HG02798 (cell line): ENCODE measurements at regions not wholly inside any gene's neighbourhood (a gene's known extent, or its start where the extent isn't known, plus 50 kb on each side); places are given as distances from the start of the nearest gene placed in this dataset.
"Not testable (repeated sequence)": the region's sequence is repeated elsewhere in the genome, so short reads cannot be mapped to it uniquely, and the experiment has no call there.

Source experiments
- ATAC-seq: cut with Tn5 transposase; IDR thresholded peaks from one replicate; pipeline ENCODE4 v1.9.1; 2021; ENCODE audit warnings: mild to moderate bottlenecking; ENCODE audit not compliant: unreplicated experiment, poor library complexity

DNA sequence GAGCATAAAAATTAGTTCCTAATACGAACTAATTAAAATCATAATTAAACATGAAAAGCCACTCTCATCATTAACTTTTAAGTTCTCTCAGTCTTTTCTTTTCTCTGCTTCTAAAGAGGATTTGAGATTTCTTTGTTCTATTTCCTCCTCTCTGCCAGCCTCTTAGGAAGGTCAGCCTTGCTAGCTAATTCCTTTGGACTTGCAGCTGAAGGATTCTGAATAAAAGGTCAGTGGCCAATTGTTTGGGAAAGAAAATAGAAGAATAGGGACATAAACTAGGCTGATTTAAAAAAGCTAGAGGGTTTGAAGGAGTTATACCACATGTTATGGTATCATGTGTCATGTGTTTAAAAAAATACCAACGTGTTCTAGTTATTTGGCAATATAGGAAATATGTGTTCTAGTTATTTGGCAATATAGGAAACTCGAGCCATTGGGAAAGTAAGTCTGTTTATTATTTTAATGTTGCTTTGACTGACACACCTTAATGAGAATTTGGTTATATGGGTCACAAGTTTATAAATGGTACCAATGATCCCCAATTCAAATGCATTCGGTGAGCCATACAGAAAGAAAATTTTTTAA lies 1668.7 kb upstream of the PCDH7 start:
- ATAC-seq: no peak

DNA sequence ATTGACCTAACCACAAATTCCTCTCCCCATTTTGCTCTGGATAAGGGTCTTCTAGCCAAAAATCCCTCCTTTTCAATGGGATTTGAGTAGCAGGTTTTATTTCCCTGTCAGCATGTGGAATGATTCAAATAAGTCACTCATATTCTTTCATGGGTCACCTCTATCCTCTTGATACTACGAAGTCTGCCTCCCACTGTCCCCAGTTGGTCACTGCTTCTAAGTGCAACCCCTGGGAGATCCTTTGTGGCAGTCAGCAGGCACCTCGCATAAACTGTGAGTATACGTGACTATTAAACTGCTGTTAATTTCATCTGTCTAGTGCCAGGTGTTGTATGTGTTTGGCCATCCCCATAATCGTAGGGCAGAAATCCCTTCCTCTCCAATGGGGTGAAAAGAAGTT lies 1667.9 kb upstream of the PCDH7 start:
- ATAC-seq: no peak

DNA sequence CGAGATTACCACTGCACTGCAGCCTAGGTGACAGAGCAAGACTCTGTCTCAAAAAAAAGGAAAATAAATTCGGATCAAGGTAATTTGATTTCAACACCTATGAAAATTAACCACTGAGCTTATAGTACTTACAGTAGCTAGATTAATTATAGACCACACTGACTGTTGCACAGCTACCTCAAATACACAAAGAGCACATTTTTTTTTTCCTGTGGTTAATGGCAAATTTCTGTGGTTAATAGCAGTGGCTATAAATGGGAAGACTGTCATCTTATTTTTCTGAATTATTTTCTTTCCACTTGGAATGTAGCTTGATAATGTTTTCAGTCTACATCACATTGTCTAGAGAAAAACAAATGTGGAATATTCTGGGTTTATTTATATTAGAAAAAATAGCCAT lies 1661.6 kb upstream of the PCDH7 start:
- no peak for ATAC-seq

DNA sequence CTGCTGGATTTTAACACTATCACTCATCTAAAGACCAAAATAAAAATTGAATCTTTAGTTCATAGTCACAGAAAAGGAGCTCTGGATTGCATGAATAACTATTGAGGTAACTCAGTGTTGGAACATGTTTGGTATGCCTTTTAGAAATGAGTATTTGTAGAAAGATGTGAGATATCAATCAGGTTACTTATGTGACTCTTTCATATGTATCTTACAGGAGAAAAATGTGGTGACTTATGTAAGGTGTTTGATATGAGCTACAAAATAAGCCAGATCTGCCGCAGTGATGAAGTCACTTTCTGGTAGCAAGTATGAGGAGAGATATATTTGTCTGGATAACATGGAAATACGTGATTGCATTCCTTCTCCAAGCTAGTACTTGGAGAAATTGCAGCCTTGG lies 1653.3 kb upstream of the PCDH7 start:
- ATAC-seq: no peak

DNA sequence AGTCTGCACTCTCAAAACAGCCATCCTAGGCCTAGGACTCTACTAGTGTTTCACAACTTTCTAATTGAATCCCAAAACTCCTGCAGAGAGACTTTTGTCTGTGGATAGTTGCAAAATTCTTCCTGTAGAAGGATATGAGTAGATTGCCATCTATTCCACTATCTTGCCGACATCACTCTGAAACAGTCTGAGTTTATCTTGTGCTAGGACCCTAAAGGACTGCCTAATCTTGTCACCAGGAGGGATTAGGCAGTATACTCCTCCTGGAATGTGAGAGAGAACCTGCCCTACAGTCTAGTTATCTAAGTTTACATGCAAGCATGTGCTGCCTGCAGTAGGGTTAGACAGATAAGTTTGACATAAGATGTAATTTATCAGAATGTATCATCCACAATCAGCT lies 1646.6 kb upstream of the PCDH7 start:
- no peak for ATAC-seq

DNA sequence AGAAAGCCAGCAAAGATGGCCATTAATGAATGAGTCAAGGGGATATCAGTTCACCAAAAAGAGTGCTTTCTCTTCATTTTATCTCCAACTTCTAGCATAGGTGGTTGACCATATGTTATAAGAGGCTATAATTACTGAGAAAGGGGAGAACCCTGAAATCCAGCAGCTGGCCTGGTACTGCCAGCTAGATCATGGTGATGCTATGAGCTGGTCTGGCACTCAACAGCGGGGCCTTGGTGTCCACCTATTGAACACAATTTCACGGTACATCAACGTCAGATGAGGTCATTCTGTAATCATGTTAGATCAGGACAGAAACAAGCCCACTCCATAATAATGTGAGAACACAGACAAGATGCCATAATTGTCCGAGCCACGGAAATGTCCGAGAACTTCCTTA lies 1644.8 kb upstream of the PCDH7 start:
- ATAC-seq: no peak

DNA sequence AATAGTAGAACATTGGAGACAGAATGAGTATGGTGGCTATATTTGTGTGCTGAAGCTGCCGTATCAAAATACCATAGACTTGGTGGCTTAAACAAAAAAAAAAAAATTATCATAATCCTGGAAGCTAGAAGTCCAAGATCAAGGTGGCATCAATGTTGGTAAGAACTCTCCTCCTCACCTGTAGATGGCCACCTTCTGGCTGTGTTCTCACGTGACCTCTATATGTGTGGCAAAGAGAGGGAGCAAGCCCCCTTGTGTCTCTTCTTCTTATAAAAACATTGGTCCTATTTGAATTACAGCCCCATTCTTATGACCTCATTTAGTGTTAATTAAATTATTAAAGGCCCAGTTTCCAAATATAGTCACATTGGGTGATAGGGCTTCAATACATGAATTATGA lies 1640.9 kb upstream of the PCDH7 start:
- no peak for ATAC-seq

DNA sequence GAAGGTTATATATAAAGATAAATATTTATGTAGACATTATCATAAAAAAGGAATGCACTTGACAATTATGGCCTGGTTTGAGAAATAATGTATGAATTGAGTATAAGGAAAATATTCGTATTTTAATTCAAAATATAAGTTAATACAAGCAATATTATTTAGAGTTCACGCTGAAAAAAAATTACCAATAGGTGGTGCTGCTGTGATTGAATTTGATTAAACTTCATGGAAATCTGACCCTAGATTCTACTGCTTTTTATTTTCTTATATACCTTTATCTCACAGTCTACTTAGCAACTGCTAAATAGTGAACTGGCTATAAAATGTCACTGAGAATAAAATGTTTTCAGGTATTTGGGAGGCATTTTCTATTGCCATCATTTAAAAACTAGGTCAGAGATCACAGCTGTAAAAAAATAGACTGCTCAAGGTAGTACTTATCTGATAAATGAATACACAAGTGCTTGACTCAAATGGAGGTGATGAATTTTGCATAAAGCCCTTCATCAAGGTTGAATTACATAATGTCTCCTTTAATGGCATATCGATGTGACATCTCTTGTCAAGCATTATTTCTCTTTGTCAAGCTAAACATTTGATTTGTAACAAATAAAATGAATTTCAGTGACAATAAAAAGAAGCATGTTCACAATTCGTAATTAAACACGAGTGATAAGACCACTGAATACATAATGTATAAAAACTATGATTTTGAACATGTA lies 1638.8 kb upstream of the PCDH7 start:
- ATAC-seq: no peak

DNA sequence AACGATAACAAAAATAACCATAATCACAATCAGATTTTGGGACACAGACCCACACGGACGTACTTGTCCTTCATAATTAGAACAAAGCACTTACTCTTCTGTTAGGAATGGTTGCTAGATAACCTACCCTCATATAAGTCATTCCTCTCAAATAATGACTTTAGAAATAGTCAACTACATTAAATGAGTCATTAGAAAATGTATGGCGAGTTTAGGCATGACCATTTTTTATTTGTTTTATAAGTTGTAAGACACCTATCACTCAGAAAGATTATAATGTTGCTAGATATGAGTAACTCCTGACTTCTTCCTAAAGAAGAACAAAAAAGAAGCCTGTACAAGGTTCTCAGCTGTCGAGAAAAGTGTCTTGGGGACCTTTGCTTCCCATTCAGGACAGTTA lies 1637.5 kb upstream of the PCDH7 start:
- ATAC-seq: no peak

DNA sequence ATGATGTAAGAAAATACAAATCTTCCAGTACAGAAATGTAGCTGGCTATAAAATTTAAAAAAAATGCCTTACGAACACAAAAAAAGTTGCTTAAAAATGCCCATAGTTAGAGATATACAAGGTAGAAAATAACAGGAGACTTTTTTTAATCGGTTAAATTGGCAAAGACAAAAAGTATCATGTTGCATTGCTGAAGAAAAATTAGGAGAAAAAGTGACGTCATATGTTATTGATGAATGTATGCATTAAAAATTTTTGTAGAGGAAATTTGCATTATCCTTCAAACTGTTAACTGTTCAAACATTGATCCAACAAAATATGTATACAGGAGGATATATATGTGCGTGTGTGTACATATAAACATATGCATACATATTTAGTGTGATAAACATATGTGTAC lies 1634.4 kb upstream of the PCDH7 start:
- no peak for ATAC-seq

DNA sequence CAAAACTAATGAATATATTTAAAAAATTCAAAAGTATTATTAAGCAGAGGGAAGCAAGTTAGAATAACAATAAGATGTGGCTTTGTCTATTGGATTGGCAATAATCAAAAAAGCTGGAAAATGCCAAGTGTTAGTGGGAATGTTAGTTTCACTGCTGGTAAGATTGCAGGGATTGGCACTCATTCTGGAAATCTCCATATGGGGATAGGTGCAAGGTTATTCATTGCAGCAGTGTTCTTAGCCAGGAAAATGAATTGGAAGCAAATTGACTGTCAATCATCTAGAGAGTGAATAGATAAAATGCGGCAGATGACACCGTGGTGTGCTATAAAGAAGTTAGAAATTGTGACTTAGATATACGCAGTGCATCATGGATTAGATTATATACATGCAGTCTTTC lies 1615.5 kb upstream of the PCDH7 start:
- ATAC-seq: no peak

DNA sequence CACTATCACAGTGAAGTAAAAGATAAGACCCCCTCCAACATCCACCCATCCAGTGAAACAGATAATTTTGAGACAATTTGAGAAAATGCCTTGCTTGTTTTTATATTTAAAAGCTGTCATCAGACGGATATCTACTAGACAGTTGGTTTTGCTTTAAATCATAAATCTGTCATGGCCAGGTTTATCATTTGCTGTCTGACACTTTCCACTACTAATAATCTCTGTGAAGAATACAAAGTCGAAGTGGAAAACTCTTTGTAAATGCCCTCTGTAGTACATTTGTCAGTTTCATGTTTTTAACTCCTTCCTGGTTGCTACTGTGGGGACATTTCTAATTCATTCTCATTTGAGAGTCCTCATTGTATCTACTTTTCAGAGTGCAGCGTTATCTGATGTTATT lies 1606.2 kb upstream of the PCDH7 start:
- no peak for ATAC-seq

DNA sequence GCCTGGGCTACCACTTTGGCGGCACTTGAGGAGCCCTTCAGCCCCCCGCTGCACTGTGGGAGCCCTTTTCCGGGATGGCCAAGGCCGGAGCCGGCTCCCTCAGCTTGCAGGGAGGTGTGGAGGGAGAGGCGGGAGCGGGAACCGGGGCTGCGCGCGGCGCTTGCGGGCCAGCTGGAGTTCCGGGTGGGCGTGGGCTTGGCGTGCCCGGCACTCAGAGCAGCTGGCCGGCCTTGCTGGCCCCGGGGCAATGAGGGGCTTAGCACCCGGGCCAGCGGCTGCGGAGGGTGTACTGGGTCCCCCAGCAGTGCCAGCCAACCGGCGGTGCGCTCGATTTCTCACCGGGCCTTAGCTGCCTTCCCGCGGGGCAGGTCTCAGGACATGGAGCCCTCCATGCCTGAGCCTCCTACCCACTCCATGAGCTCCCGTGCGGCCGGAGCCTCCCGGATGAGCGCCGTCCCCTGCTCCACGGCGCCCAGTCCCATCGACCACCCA lies 1602.9 kb upstream of the PCDH7 start:
- not testable (repeated sequence) for ATAC-seq

DNA sequence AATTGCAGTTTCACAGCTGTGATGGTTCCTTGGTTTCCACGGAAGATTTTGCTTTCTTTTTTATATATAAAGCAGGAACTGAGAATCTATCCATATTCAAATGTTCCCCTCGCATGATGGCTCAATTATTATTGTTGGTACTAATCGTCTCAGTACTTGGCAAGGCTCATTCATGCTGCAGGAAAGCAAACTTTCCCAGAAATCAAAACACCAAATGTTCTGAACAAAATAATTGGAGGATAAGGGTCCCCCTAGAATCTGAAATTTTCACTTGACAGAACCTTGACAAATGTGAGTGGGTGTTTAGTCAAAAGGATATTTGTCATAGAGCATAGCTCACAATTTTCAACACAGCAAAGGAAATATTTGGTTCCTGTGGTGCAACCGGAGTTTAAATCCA lies 1598.6 kb upstream of the PCDH7 start:
- no peak for ATAC-seq

DNA sequence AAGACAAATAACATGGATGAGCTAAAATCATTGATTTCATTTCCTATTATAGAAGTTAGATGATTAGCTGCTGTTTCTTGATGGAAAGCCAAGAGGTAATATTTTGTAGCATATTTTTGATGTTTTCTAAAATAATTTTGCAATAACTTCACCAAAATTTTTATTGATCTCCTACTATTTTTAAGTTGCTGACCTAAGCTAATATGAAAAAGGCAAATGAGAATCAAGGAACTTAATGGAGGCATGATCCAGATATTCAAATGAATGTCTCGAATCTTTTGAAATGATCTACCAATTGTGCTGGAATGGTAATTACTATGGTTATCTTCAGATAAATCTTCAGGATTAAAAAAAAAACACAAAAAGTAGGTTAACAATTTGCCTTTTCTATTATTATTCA lies 1591.4 kb upstream of the PCDH7 start:
- no peak for ATAC-seq

DNA sequence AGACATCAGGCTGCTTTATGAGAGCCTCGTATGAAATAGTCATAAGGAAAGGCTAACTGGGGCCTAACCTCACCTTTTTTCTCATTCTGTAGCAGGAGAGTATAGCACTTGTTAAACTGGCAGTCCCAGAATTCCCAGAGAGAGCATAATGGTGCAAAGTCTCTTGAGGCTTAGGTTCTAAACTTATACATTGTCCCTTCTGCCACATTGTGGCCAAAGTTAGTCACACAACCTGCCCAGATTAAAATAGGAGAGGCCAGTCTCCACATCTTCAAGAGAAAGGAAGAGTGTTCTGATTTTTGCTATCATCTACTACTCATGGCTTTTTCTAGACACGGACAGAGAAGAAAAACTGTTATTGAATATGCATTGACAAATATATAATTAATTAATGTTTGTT lies 1588.9 kb upstream of the PCDH7 start:
- ATAC-seq: no peak

DNA sequence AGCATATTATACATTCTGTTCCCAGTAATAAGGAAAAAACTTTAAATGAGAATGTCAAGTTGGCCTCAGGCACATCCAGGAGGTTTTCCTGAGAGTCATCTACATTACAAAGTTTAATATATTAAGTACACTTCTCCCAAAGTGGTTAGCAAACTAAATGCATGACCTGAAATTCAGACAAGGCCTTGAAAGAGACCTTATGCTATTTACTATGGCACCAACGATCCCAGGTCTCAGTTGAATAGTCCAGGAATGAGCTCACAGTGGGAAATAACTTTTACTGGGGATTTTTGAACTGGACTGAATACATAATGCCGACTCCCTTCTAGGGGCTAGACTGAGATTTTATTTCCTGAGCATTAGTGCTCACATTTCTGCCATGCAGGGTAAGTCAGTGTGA lies 1577.5 kb upstream of the PCDH7 start:
- no peak for ATAC-seq

DNA sequence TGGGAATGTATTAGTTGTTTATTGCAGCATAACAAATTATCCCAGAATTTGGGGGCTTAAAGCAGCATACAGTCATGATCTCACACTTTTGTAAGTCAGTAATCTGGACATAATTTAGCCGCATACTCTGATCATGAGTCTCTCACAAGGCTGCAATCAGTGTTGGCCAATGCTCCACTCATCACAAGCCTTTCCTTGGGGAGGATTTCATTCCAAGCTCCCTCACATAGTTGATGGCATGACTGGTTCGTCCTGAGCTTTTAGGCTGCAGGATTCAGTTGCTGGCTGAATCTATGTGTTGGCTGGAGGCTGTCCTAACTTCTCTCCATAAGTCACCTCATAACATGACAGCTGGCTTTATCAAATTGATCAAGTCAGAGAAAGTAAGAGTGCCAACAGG lies 1568.6 kb upstream of the PCDH7 start:
- ATAC-seq: no peak

DNA sequence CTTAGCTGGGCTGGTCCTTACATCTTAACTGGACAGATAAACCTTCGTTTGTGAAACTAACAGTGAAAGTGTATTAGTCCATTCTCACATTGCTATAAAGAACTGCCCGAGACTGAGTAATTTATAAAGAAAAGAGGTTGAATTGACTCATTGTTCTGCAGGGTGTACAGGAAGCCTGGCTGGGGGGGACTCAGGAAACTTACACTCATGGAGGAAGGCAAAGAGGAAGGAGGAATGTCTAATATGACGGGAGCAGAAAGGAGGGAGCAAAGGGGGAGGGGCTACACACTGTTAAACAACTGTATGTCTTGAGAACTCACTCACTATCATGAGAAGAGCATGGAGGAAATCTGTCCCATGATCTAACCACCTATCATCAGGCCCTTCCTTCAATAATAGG lies 1566.5 kb upstream of the PCDH7 start:
- no peak for ATAC-seq

DNA sequence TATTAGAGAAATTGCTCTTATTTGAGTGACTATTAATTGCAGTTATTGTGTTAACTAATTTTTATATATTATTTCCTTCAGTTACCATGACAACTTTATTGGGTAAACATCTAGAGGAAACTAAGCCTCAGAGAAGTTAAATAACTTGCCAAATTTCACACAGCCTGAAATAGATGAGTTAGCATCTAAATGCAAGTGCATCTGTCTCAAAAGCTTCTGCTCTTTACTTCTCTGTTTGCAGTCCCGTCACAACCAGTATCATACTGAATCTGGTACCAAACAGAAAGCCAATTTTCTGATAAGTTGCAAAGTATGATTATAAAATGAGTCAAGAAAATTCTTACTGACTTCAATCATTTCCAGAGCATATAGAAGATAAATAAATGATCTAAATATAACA lies 1544.9 kb upstream of the PCDH7 start:
- ATAC-seq: no peak

DNA sequence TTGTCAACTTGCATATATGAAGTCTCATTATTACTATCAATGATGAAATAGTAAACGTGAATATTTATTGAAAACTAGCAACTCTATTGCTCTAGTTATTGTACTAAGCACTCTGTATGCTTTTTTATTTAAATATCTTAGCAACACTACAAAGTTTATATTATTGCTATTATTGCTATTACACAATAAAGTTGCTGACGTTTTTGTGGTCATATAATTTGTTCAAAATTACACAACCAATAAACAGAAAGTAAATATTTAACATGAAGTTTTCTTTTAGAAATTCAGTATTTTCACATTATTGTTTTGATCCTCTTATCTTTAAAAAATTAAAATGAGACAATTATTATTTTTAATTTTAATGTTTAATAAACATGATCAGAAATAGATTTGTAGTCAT lies 1521.1 kb upstream of the PCDH7 start:
- no peak for ATAC-seq

DNA sequence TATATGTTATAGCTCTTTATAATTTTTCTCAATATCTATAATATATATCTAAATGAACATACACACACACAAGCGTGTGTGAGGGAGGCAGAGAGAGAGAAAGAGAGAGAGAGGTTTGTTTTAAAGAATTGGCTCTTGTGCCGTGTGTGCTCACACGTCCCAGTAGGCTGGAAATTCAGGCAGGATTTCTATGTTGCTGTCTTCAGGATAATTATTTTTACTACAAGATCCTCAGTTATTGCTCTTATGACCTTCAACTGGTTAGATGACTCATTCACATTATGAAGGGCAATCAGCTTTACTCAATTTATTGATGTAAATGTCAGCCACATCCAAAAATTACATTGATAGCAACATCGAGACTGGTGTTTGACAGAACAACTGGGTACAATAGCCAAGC lies 1520.7 kb upstream of the PCDH7 start:
- no peak for ATAC-seq
